ENCODE measurements at regions not wholly inside any gene's neighbourhood (a gene's known extent, or its start where the extent isn't known, plus 50 kb on each side); places are given as distances from the start of the nearest gene placed in this dataset.
"Not testable (repeated sequence)": the region's sequence is repeated elsewhere in the genome, so short reads cannot be mapped to it uniquely, and the experiment has no call there.

- Histone ChIP-seq H3K4me1 (replicated peaks) (no peaks in the 10 kb centered on the region), H3K36me3 (no peaks in the 10 kb centered on the region), H3K27ac (no peak overlapping the region), H3K4me3 (no peak overlapping the region), H3K9me3 (no peaks in the 10 kb centered on the region), H3K27me3 (replicated peaks; ENCODE audit: insufficient read depth) (no peaks in the 10 kb centered on the region)
- no peak for TF ChIP-seq POLR2A (IDR thresholded peaks at IDR 0.05)
- no peak for TF ChIP-seq POLR2AphosphoS5 (IDR thresholded peaks at IDR 0.05)
- TF ChIP-seq, protein P1, sequence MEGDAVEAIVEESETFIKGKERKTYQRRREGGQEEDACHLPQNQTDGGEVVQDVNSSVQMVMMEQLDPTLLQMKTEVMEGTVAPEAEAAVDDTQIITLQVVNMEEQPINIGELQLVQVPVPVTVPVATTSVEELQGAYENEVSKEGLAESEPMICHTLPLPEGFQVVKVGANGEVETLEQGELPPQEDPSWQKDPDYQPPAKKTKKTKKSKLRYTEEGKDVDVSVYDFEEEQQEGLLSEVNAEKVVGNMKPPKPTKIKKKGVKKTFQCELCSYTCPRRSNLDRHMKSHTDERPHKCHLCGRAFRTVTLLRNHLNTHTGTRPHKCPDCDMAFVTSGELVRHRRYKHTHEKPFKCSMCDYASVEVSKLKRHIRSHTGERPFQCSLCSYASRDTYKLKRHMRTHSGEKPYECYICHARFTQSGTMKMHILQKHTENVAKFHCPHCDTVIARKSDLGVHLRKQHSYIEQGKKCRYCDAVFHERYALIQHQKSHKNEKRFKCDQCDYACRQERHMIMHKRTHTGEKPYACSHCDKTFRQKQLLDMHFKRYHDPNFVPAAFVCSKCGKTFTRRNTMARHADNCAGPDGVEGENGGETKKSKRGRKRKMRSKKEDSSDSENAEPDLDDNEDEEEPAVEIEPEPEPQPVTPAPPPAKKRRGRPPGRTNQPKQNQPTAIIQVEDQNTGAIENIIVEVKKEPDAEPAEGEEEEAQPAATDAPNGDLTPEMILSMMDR (IDR thresholded peaks at IDR 0.05): no peak
- intact Hi-C loops (cut with DNase I): no loop called here
- WGBS: 91% methylated on average over 2 of the region's 2 CpGs
- DNase-seq (ENCODE audit: low spot score): no peak
Observed at GRCh38 chr3:189375532-189375931, 203.8 kb downstream of the TPRG1 start.

- peak; percentile 10 for DNase-seq (ENCODE audit: low spot score)
- H3K36me3 ChIP-seq: no peaks in the 10 kb centered on the region
- H3K9me3 ChIP-seq: no peaks in the 10 kb centered on the region
- no peak overlapping the region for H3K4me3 ChIP-seq
- WGBS: 91% methylated on average over 1 of the region's 1 CpG
- H3K4me1 ChIP-seq (replicated peaks): no peaks in the 10 kb centered on the region
- intact Hi-C loops (cut with DNase I): no loop called here
- H3K27me3 ChIP-seq (replicated peaks; ENCODE audit: insufficient read depth): no peaks in the 10 kb centered on the region
- TF ChIP-seq POLR2A (IDR thresholded peaks at IDR 0.05) (no peak), POLR2AphosphoS5 (IDR thresholded peaks at IDR 0.05) (peak; percentile 37)
- TF ChIP-seq, protein P1 (IDR thresholded peaks at IDR 0.05): no peak
- no peak overlapping the region for H3K27ac ChIP-seq
Observed at GRCh38 chr3:189383630-189384029, 211.9 kb downstream of the TPRG1 start.

DNA sequence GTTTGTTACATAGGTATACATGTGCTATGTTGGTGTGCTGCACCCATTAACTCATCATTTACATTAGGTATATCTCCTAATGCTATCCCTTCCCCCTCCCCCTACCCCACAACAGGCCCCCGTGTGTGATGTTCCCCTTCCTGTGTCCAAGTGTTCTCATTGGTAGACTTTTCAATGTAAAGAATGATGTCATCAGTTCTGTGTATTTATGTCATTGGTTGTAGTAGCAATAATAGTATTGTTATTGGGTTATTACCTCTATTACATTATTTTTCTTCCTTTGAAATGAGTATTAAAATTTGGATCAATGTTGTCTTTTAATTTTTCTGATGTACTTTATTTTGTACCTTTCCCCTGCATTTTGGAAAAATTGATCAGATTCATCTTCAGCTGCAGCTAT is 214.1 kb downstream of the TPRG1 start:
- H3K27ac ChIP-seq; intact Hi-C loops (cut with DNase I); H3K4me3 ChIP-seq; H3K27me3 ChIP-seq (replicated peaks; ENCODE audit: insufficient read depth); H3K36me3 ChIP-seq; H3K4me1 ChIP-seq (replicated peaks); H3K9me3 ChIP-seq; DNase-seq (ENCODE audit: low spot score): not testable (repeated sequence)
- WGBS: 63% methylated on average over 1 of the region's 1 CpG

GRCh38 chr3:189386739-189387138 is 215.0 kb downstream of the TPRG1 start:
- Histone ChIP-seq H3K27ac (no peak overlapping the region), H3K27me3 (replicated peaks; ENCODE audit: insufficient read depth) (no peaks in the 10 kb centered on the region), H3K9me3 (no peaks in the 10 kb centered on the region), H3K4me3 (no peak overlapping the region), H3K36me3 (no peaks in the 10 kb centered on the region), H3K4me1 (replicated peaks) (no peaks in the 10 kb centered on the region)
- no peak for DNase-seq (ENCODE audit: low spot score)
- 85% methylated on average over 3 of the region's 3 CpGs for WGBS
- intact Hi-C loops (cut with DNase I): no loop called here
- TF ChIP-seq POLR2A (IDR thresholded peaks at IDR 0.05): no peak
- no peak for TF ChIP-seq POLR2AphosphoS5 (IDR thresholded peaks at IDR 0.05)
- TF ChIP-seq, protein P1 (IDR thresholded peaks at IDR 0.05): no peak

- 92% methylated on average over 4 of the region's 4 CpGs for WGBS
- Histone ChIP-seq H3K27ac (no peak overlapping the region), H3K36me3 (no peaks in the 10 kb centered on the region), H3K27me3 (replicated peaks; ENCODE audit: insufficient read depth) (no peaks in the 10 kb centered on the region), H3K9me3 (no peaks in the 10 kb centered on the region), H3K4me1 (replicated peaks) (no peaks in the 10 kb centered on the region), H3K4me3 (no peak overlapping the region)
- intact Hi-C loops (cut with DNase I): no loop called here
- no peak for DNase-seq (ENCODE audit: low spot score)
- TF ChIP-seq, protein P1 (IDR thresholded peaks at IDR 0.05): no peak
Observed at GRCh38 chr3:189389346-189389745, 217.6 kb downstream of the TPRG1 start.

Measured in prostate gland (tissue), 2 donors.